H9 (cell line): ENCODE measurements at regions not wholly inside any gene's neighbourhood (a gene's known extent, or its start where the extent isn't known, plus 50 kb on each side); places are given as distances from the start of the nearest gene placed in this dataset.
A peak's percentile ranks its signal among the peaks of the same experiment; 100 is the strongest.

Experiments
- DNase-seq: peaks from one replicate; pipeline ENCODE4 v3.0.0-alpha.2; 2017
- H2AFZ ChIP-seq: one replicate; pipeline ENCODE4 v1.6.1; 2013; ENCODE audit warnings: mild to moderate bottlenecking, low read length, control low read depth, moderate library complexity
- H2AK5ac ChIP-seq: 2 replicates; pipeline ENCODE4 v1.6.1; 2013; ENCODE audit warnings: low read length, control low read depth, mixed read lengths; ENCODE audit not compliant: insufficient read length
- H2BK120ac ChIP-seq: one replicate; pipeline ENCODE4 v1.6.1; 2013; ENCODE audit warnings: low read depth, mild to moderate bottlenecking, low read length, control low read depth, inconsistent platforms; ENCODE audit not compliant: poor library complexity, severe bottlenecking
- H2BK12ac ChIP-seq: 2 replicates; pipeline ENCODE4 v1.6.1; 2013; ENCODE audit warnings: low read length, control low read depth, mixed read lengths, low read depth; ENCODE audit not compliant: insufficient read length
- H2BK15ac ChIP-seq: 2 replicates; pipeline ENCODE4 v1.6.1; 2013; ENCODE audit warnings: low read depth, low read length, control low read depth
- H2BK20ac ChIP-seq: one replicate; pipeline ENCODE4 v1.6.1; 2013; ENCODE audit warnings: low read depth, mild to moderate bottlenecking, low read length, control low read depth, inconsistent platforms; ENCODE audit not compliant: poor library complexity, severe bottlenecking
- H2BK5ac ChIP-seq: 2 replicates; pipeline ENCODE4 v1.6.1; 2013; ENCODE audit warnings: low read length, control low read depth, mixed read lengths; ENCODE audit not compliant: insufficient read length
- H3K14ac ChIP-seq: 2 replicates; pipeline ENCODE4 v1.6.1; 2013; ENCODE audit warnings: low read length, control low read depth; ENCODE audit not compliant: insufficient read depth
- H3K18ac ChIP-seq: 2 replicates; pipeline ENCODE4 v1.6.1; 2013; ENCODE audit warnings: low read depth, mild to moderate bottlenecking, mixed read lengths, low read length, control low read depth; ENCODE audit not compliant: insufficient read length
- H3K23ac ChIP-seq: 2 replicates; pipeline ENCODE4 v1.6.1; 2013; ENCODE audit warnings: low read length, control low read depth, mixed read lengths, low read depth; ENCODE audit not compliant: insufficient read length
- H3K23me2 ChIP-seq: 2 replicates; pipeline ENCODE4 v1.6.1; 2013; ENCODE audit warnings: low read depth, mild to moderate bottlenecking, mixed read lengths, low read length, control low read depth; ENCODE audit not compliant: insufficient read length, poor library complexity, severe bottlenecking
- H3K27ac ChIP-seq: 2 replicates; pipeline ENCODE4 v1.5.1; 2013; ENCODE audit warnings: low read length, control low read depth, mixed read lengths, low read depth; ENCODE audit not compliant: insufficient read length
- H3K27me3 ChIP-seq: 2 replicates; pipeline ENCODE4 v1.6.1; 2013; ENCODE audit warnings: low read length, control low read depth, inconsistent platforms; ENCODE audit not compliant: insufficient read depth
- H3K4ac ChIP-seq: 2 replicates; pipeline ENCODE4 v1.6.1; 2013; ENCODE audit warnings: low read depth, mild to moderate bottlenecking, control low read depth, inconsistent platforms, low read length, moderate library complexity
- H3K4me1 ChIP-seq: 2 replicates; pipeline ENCODE4 v1.6.1; 2013; ENCODE audit warnings: low read length, control low read depth, inconsistent platforms; ENCODE audit not compliant: insufficient read depth
- H3K4me2 ChIP-seq: 2 replicates; pipeline ENCODE4 v1.6.1; 2013; ENCODE audit warnings: low read length, control low read depth, mixed read lengths; ENCODE audit not compliant: insufficient read length, insufficient read depth
- H3K56ac ChIP-seq: 2 replicates; pipeline ENCODE4 v1.6.1; 2013; ENCODE audit warnings: low read depth, mild to moderate bottlenecking, mixed read lengths, low read length, control low read depth; ENCODE audit not compliant: insufficient read length
- H3K79me1 ChIP-seq: 2 replicates; pipeline ENCODE4 v1.6.1; 2013; ENCODE audit warnings: low read depth, mild to moderate bottlenecking, moderate library complexity, low read length, control low read depth, inconsistent platforms; ENCODE audit not compliant: insufficient read depth, poor library complexity, severe bottlenecking
- H3K79me2 ChIP-seq: 2 replicates; pipeline ENCODE4 v1.6.1; 2013; ENCODE audit warnings: low read length, control low read depth, inconsistent platforms; ENCODE audit not compliant: insufficient read depth
- H3K9ac ChIP-seq: 2 replicates; pipeline ENCODE4 v1.6.1; 2013; ENCODE audit warnings: low read length, control low read depth, mixed read lengths; ENCODE audit not compliant: insufficient read length; ENCODE audit errors: extremely low read depth
- H3K9me3 ChIP-seq: one replicate; pipeline ENCODE4 v1.6.1; 2013; ENCODE audit warnings: low read depth, low read length, inconsistent platforms; ENCODE audit not compliant: control insufficient read depth
- H3T11ph ChIP-seq: one replicate; pipeline ENCODE4 v1.6.1; 2013; ENCODE audit warnings: mild to moderate bottlenecking, low read length, control low read depth, inconsistent platforms
- H4K20me1 ChIP-seq: one replicate; pipeline ENCODE4 v1.6.1; 2013; ENCODE audit not compliant: control insufficient read depth, insufficient read length, insufficient read depth
- H4K5ac ChIP-seq: 2 replicates; pipeline ENCODE4 v1.6.1; 2013; ENCODE audit warnings: low read depth, mild to moderate bottlenecking, mixed read lengths, low read length, control low read depth; ENCODE audit not compliant: insufficient read length
- H4K8ac ChIP-seq: replicated peaks from 2 replicates; pipeline ENCODE4 v1.6.1; 2013; ENCODE audit warnings: low read length, control low read depth, mixed read lengths, low read depth; ENCODE audit not compliant: insufficient read length
- H4K91ac ChIP-seq: 2 replicates; pipeline ENCODE4 v1.6.1; 2013; ENCODE audit warnings: low read depth, mild to moderate bottlenecking, moderate library complexity, mixed read lengths, low read length, control low read depth; ENCODE audit not compliant: insufficient read length
- H3K27ac Mint-ChIP-seq, 3 experiments: 2 replicates in 2 of 3; 3 replicates in 1 of 3; pipeline ENCODE4 v1.8.0; 2020 to 2021; ENCODE audit warnings: mixed read lengths in 3 of 3, mild to moderate bottlenecking in 1 of 3, moderate library complexity in 1 of 3
- H3K27me3 Mint-ChIP-seq: 2 replicates; pipeline ENCODE4 v1.8.0; 2021; ENCODE audit warnings: low read depth, mild to moderate bottlenecking, moderate library complexity, mixed read lengths
- H3K36me3 Mint-ChIP-seq, 3 experiments: 2 replicates in 2 of 3; 3 replicates in 1 of 3; pipeline ENCODE4 v1.8.0; 2020 to 2021; ENCODE audit warnings: low read depth in 3 of 3, mixed read lengths in 3 of 3; ENCODE audit not compliant: insufficient read depth in 1 of 3
- H3K4me1 Mint-ChIP-seq, 2 experiments: 2 replicates each; pipeline ENCODE4 v1.8.0; 2020; ENCODE audit warnings: mixed read lengths in 2 of 2
- H3K4me3 Mint-ChIP-seq, 2 experiments: 2 replicates in 1 of 2; 3 replicates in 1 of 2; pipeline ENCODE4 v1.8.0; 2020 to 2021; ENCODE audit warnings: mild to moderate bottlenecking in 2 of 2, mixed read lengths in 2 of 2, moderate library complexity in 1 of 2
- H3K9me3 Mint-ChIP-seq, 2 experiments: 2 replicates in 1 of 2; 3 replicates in 1 of 2; pipeline ENCODE4 v1.8.0; 2020; ENCODE audit warnings: mild to moderate bottlenecking in 2 of 2, mixed read lengths in 2 of 2, moderate library complexity in 1 of 2
- WGBS: extraction: QIAGEN DNeasy Blood & Tissue Kit; methylation state at CpG from one replicate; pipeline ENCODE4 v1.1.7; 2013; ENCODE audit warnings: missing lambda C conversion rate, low lambda C conversion rate, mixed read lengths; ENCODE audit not compliant: insufficient read length; ENCODE audit errors: extremely low coverage; 5-methylcytosine and 5-hydroxymethylcytosine counted together
- TF ChIP-seq, protein P1 (sequence below): fragments of 200-600 bp; sonication (generic); conservative IDR thresholded peaks from 3 replicates; pipeline ENCODE4 v1.8.0; 2021; ENCODE audit warnings: antibody characterized with exemption, mild to moderate bottlenecking

DNA sequence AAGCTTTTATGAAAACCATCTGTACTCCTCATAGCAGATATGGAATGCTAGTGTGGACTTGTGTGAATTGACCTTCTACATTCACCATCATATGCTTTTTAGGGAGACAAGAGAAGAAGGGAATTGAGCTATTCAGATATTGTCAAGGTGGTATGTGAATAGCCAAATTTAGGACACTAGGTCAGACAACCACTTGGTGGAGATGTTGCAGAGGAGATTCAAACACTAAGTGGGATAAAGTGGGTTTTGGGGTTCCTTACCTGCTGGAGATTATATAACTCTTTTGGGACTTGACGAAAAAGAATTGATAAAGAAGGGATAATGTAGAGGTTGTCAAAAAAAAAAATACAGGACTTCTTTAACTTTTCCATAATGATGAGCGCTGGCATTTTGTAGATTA, 231.8 kb upstream of the THRB start:
- Histone ChIP-seq H3K27me3 (no peaks in the 10 kb centered on the region), H3T11ph (no peak overlapping the region), H3K23me2 (no peaks in the 10 kb centered on the region), H3K9ac (no peak overlapping the region), H2BK5ac (no peak overlapping the region), H3K9me3 (no peaks in the 10 kb centered on the region), H3K18ac (no peak overlapping the region), H2BK12ac (no peak overlapping the region), H3K4ac (no peak overlapping the region), H2BK20ac (no peak overlapping the region), H3K23ac (no peak overlapping the region), H2AK5ac (no peak overlapping the region), H4K8ac (no peak overlapping the region), H2BK120ac (no peak overlapping the region), H3K56ac (no peak overlapping the region), H3K79me1 (no peaks in the 10 kb centered on the region), H3K79me2 (no peaks in the 10 kb centered on the region), H3K27ac (no peak overlapping the region), H3K14ac (no peak overlapping the region), H3K4me2 (no peak overlapping the region), H2AFZ (no peak overlapping the region), H4K5ac (no peak overlapping the region), H2BK15ac (no peak overlapping the region), H3K4me1 (no peaks in the 10 kb centered on the region), H4K20me1 (no peaks in the 10 kb centered on the region), H4K91ac (no peak overlapping the region)
- no peak overlapping the region for H3K27ac Mint-ChIP-seq
- H3K4me1 Mint-ChIP-seq = no peaks in the 10 kb centered on the region
- no peaks in the 10 kb centered on the region; the same call in 1 of the 2 replicates for H3K27me3 Mint-ChIP-seq
- no peaks in the 10 kb centered on the region for H3K36me3 Mint-ChIP-seq
- H3K9me3 Mint-ChIP-seq = no peaks in the 10 kb centered on the region
- no peak for DNase-seq
- no CpG with 5 or more reads among the region's 2 CpGs for WGBS
- no peak overlapping the region for H3K4me3 Mint-ChIP-seq
- TF ChIP-seq, protein P1, sequence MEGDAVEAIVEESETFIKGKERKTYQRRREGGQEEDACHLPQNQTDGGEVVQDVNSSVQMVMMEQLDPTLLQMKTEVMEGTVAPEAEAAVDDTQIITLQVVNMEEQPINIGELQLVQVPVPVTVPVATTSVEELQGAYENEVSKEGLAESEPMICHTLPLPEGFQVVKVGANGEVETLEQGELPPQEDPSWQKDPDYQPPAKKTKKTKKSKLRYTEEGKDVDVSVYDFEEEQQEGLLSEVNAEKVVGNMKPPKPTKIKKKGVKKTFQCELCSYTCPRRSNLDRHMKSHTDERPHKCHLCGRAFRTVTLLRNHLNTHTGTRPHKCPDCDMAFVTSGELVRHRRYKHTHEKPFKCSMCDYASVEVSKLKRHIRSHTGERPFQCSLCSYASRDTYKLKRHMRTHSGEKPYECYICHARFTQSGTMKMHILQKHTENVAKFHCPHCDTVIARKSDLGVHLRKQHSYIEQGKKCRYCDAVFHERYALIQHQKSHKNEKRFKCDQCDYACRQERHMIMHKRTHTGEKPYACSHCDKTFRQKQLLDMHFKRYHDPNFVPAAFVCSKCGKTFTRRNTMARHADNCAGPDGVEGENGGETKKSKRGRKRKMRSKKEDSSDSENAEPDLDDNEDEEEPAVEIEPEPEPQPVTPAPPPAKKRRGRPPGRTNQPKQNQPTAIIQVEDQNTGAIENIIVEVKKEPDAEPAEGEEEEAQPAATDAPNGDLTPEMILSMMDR = peak; percentile 35; the same call in 2 of the 3 replicates
